Fibroblast of lung (primary cell): ENCODE measurements at regions not wholly inside any gene's neighbourhood (a gene's known extent, or its start where the extent isn't known, plus 50 kb on each side); places are given as distances from the start of the nearest gene placed in this dataset.
"Not testable (repeated sequence)": the region's sequence is repeated elsewhere in the genome, so short reads cannot be mapped to it uniquely, and the experiment has no call there.

Experiments used
- DNase-seq, 2 donors: peaks; one replicate each; pipeline versions ENCODE4 v3.0.0 to v3.0.0-alpha.2; 2010; ENCODE audit warnings: low read depth in 2 of 2
- H2AFZ ChIP-seq: 2 replicates; pipeline ENCODE4 v1.5.1; 2012; ENCODE audit warnings: low read length, control low read depth, inconsistent platforms
- H3K27ac ChIP-seq: 2 replicates; pipeline ENCODE4 v1.5.1; 2011; ENCODE audit warnings: low read length, control low read depth; ENCODE audit not compliant: insufficient read depth
- H3K27me3 ChIP-seq: 2 replicates; pipeline ENCODE4 v1.5.1; 2011; ENCODE audit warnings: mild to moderate bottlenecking, low read length; ENCODE audit not compliant: control insufficient read depth, insufficient read depth
- H3K36me3 ChIP-seq: 2 replicates; pipeline ENCODE4 v1.5.1; 2011; ENCODE audit warnings: low read length; ENCODE audit not compliant: control insufficient read depth, insufficient read depth
- H3K4me1 ChIP-seq: 2 replicates; pipeline ENCODE4 v1.5.1; 2011; ENCODE audit warnings: low read length; ENCODE audit not compliant: control insufficient read depth, insufficient read depth; ENCODE audit errors: extremely low read depth
- H3K4me2 ChIP-seq: 2 replicates; pipeline ENCODE4 v1.5.1; 2011; ENCODE audit warnings: low read length, control low read depth; ENCODE audit not compliant: insufficient read depth; ENCODE audit errors: extremely low read depth
- H3K4me3 ChIP-seq, 4 experiments: fragments of 200-600 bp in 1 of 4; sonication (generic) in 1 of 4; replicated peaks in 1 of 4; 2 replicates each; pipeline ENCODE4 v1.5.1; 2011 to 2016; ENCODE audit warnings: low read length in 4 of 4, low read depth in 3 of 4, mild to moderate bottlenecking in 3 of 4, control low read depth in 2 of 4, inconsistent platforms in 1 of 4, mixed read lengths in 1 of 4; ENCODE audit not compliant: insufficient read depth in 1 of 4; ENCODE audit errors: control extremely low read depth in 1 of 4
- H3K79me2 ChIP-seq: 2 replicates; pipeline ENCODE4 v1.5.1; 2012; ENCODE audit warnings: mild to moderate bottlenecking, low read length, inconsistent platforms; ENCODE audit not compliant: control insufficient read depth, insufficient read depth
- H3K9ac ChIP-seq: 2 replicates; pipeline ENCODE4 v1.5.1; 2011; ENCODE audit warnings: mild to moderate bottlenecking, low read length, control low read depth; ENCODE audit not compliant: insufficient read depth
- H3K9me3 ChIP-seq: 2 replicates; pipeline ENCODE4 v1.5.1; 2012; ENCODE audit warnings: low read depth, low read length; ENCODE audit not compliant: control insufficient read depth, insufficient read depth
- H4K20me1 ChIP-seq: 2 replicates; pipeline ENCODE4 v1.5.1; 2011; ENCODE audit warnings: low read length; ENCODE audit not compliant: control insufficient read depth, insufficient read depth; ENCODE audit errors: extremely low read depth

DNA sequence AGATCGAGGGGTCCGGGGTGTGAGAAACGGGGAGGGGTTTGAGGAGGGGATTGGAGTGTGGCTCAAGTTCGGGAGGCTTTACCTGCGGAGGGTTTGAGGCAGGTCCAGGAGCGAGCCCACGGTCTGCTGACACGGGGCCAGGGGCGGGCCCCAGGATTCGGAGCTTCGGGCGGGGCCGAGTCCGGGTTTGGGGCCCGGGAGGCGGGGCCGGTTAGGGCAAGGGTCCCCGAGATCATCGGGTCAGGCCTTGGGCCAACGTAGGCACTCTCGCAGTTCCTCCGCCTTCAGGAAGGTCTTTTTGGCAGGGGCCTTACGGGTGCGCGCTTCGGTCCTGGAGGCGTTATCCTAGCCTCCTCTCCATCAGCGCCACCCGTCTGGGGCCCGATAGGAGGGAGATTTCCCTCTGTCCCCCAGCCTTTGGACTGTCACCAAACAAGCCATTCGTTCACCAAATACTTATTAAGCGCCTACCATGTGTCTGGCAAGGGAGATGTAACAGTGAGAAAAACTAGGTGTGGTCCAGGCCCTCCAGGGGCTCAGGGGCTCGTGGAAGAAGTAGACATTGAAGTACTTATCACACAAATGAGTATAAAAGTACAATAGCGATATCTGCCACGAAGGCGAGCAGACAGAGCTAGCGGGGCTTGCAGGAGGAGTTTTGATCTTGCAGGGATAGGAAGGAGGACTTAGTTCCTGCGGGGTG lies 190.1 kb downstream of the ADRA2C start:
- not testable (repeated sequence) for H3K9me3 ChIP-seq, H4K20me1 ChIP-seq, H3K27me3 ChIP-seq, DNase-seq, H3K36me3 ChIP-seq, H3K9ac ChIP-seq, H3K79me2 ChIP-seq, H3K27ac ChIP-seq, H3K4me1 ChIP-seq
- Histone ChIP-seq H2AFZ (peak overlapping the region; percentile 41), H3K4me3 (peak overlapping the region; percentile 33 to 56 (median 38)), H3K4me2 (peak overlapping the region; percentile 35)

DNA sequence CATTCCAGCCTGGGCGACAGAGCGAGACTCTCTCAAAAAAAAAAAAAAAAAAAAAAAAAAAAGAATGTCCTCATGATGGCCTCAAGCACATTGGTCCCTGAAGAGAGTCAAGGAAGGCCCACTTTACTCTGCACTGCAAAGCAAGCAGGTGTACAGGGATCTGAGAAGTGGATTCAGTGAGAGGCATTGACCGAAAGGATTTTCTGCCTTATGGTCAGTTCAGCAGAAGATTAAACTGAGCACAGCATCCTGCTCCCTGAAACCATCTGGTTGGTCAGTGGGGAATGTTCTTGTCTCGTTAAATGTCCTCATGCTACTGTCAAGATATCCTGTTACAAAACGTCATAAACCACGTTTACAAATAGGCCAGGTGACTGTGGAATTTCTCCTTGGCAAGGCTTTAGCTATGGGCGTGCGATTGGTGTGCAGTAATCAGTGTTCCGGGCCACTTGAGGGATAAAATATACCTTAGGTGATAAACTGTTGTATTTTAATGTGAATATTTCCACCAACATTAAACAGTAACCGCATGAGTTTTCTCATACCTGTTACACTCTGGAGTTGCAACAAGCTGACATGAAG lies 195.0 kb downstream of the ADRA2C start:
- not testable (repeated sequence) for H3K9ac ChIP-seq, H3K27ac ChIP-seq, H4K20me1 ChIP-seq, H3K4me1 ChIP-seq, H3K79me2 ChIP-seq, H3K27me3 ChIP-seq, H3K9me3 ChIP-seq, H3K36me3 ChIP-seq, H3K4me3 ChIP-seq, H2AFZ ChIP-seq, H3K4me2 ChIP-seq, DNase-seq

DNA sequence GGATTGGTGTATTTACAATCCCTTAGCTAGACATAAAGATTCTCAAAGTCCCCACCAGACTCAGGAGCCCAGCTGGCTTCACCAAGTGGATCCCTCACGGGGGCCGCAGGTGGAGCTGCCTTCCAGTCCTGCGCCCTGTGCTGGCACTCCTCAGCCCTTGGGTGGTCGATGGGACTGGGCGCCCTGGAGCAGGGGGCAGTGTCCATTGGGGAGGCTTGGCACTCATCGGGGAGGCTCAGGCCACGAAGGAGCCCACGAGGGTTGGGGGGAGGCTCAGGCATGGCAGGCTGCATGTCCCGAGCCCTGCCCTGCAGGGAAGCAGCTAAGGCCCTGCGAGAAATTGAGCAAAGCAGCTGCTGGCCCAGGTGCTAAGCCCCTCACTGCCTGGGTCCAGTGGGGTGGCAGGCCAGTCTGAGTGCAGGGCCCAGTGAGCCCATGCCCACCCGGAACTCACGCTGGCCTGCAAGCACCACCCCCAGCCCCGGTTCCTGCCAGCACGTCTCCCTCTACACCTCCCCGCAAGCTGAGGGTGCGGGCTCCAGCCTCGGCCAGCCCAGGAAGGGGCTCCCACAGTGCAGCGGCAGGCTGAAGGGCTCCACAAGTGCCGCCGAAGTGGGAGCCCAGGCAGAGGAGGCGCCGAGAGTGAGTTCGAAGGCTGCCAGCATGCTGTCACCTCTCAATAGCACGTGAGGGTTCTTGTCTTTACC lies 198.5 kb downstream of the ADRA2C start:
- H3K27ac ChIP-seq, H3K79me2 ChIP-seq, H3K4me1 ChIP-seq, H3K9me3 ChIP-seq, H3K27me3 ChIP-seq, H2AFZ ChIP-seq, H4K20me1 ChIP-seq, H3K36me3 ChIP-seq, DNase-seq, H3K4me3 ChIP-seq, H3K4me2 ChIP-seq, H3K9ac ChIP-seq: not testable (repeated sequence)

DNA sequence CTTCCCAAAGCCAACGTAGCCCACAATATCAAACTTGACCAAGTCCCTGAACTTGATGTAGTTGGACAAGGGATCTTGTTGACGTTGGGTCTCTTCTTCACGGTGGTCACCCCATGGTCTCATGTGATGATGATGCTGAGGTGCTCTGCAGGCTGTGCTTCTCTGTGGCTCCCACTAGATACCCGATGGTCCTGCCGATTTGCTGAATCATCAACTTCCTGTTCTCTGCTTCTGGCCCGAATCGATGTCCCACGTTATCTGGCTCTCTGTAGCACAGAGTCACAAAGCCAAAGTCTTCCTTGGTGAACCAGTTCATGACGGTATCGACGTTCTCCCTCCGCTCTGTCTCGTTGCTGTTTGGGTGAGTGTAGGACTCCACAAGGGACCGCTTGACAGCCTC lies 201.0 kb downstream of the ADRA2C start:
- H3K4me1 ChIP-seq, H3K36me3 ChIP-seq, H3K9me3 ChIP-seq, H3K4me2 ChIP-seq, H3K9ac ChIP-seq, H2AFZ ChIP-seq, H3K79me2 ChIP-seq, H3K27me3 ChIP-seq, DNase-seq, H3K27ac ChIP-seq, H3K4me3 ChIP-seq, H4K20me1 ChIP-seq: not testable (repeated sequence)

DNA sequence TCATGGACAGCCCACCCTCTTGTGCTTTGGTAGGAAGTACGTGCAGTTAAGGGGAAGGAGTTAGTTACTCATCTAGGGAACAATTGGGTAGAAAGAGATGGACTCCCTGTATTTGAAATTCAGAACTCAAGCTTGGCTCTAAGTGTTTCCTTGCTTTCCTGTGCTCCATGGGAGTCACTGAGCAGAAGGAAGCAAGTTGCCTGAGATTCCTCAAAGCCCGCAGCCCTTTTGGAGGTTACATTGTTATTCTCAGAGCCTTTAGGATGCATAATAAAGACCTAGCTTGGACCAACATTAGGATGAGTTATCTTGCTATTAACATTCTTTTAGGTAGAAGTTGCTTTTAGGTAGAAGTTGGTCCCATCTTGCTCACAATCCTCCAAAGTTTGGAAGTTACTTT lies 206.4 kb downstream of the ADRA2C start:
- H3K27ac ChIP-seq, DNase-seq, H3K9me3 ChIP-seq, H3K9ac ChIP-seq, H3K4me2 ChIP-seq, H3K79me2 ChIP-seq, H3K4me1 ChIP-seq, H3K27me3 ChIP-seq, H2AFZ ChIP-seq, H3K36me3 ChIP-seq, H3K4me3 ChIP-seq, H4K20me1 ChIP-seq: not testable (repeated sequence)

DNA sequence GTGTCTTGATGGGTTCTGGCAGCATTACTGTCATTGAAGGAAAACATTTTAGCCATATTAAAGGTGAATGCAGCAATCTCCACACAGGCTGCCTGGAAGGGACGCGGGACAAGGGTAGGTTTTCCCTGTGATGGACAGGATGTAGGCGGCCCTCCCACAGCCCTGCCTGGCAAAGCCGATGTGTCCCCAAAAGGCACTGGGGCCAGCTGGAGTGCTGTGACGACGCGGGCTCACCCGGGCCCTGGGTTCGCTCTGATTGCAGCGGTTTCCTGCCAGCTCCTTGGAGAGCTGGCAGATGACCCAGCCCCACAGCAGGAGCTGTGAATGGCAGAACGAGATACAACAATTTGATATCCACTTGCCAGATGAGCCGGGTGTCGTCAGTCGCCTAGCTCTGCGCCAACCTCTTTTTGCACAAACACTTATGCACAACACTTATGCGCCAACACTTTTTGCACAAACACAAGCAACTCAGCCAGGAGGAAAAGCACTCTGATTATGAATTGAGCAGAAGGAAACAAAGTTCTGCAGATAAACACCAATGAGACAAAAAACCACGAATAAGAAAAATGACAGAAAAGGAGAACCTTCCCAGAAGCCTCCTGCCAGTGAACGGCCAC lies 207.5 kb downstream of the ADRA2C start:
- not testable (repeated sequence) for H3K4me1 ChIP-seq, H3K79me2 ChIP-seq, H3K9ac ChIP-seq, H3K27ac ChIP-seq, H3K27me3 ChIP-seq, H3K4me3 ChIP-seq, H4K20me1 ChIP-seq, DNase-seq, H2AFZ ChIP-seq, H3K4me2 ChIP-seq, H3K36me3 ChIP-seq, H3K9me3 ChIP-seq
